ENCODE measurements at regions not wholly inside any gene's neighbourhood (a gene's known extent, or its start where the extent isn't known, plus 50 kb on each side); places are given as distances from the start of the nearest gene placed in this dataset.

GRCh38 chr1:5774019-5774418 is 218.2 kb downstream of the NPHP4 start:
- H3K36me3 Mint-ChIP-seq = no peaks in the 10 kb centered on the region
- H3K9ac ChIP-seq = no peak overlapping the region
- no peak overlapping the region for H3K27ac ChIP-seq
- H3K4me1 Mint-ChIP-seq = peaks cover 51% of the 10 kb centered on the region
- TF ChIP-seq EZH2phosphoT487 (IDR thresholded peaks at IDR 0.05) = no peak
- TF ChIP-seq EZH2 (IDR thresholded peaks at IDR 0.05) = no peak
- no peaks in the 10 kb centered on the region for H3K36me3 ChIP-seq
- H3K4me1 ChIP-seq = peaks cover 24% of the 10 kb centered on the region
- peak overlapping the region; percentile 16 for H3K4me2 ChIP-seq
- peak overlapping the region; percentile 78 for H3K27ac Mint-ChIP-seq
- no peaks in the 10 kb centered on the region for H3K27me3 ChIP-seq
- peaks cover 3% of the 10 kb centered on the region for H3K9me3 Mint-ChIP-seq
- H3K4me3 Mint-ChIP-seq = no peak overlapping the region
- H3K9me3 ChIP-seq (ENCODE audit: low read depth) = no peaks in the 10 kb centered on the region
- H3K79me2 ChIP-seq (ENCODE audit: low read depth) = no peaks in the 10 kb centered on the region
- H3F3A ChIP-seq (ENCODE audit: low read depth) = peaks cover 12% of the 10 kb centered on the region
- H4K20me1 ChIP-seq (ENCODE audit: low read depth) = peaks cover 5% of the 10 kb centered on the region
- H3K4me3 ChIP-seq = no peak overlapping the region
- H3K27me3 Mint-ChIP-seq (ENCODE audit: insufficient read depth, low read depth) = peaks cover 9% of the 10 kb centered on the region
- H2AFZ ChIP-seq (replicated peaks) = no peak overlapping the region
- DNase-seq (ENCODE audit: low spot score) = no peak

- H3F3A ChIP-seq (ENCODE audit: low read depth) = peaks cover 12% of the 10 kb centered on the region
- no peak for DNase-seq (ENCODE audit: low spot score)
- H3K27ac ChIP-seq = no peak overlapping the region
- H3K4me1 ChIP-seq = peaks cover 24% of the 10 kb centered on the region
- peak overlapping the region; percentile 72 for H3K4me2 ChIP-seq
- peaks cover 20% of the 10 kb centered on the region for H3K27me3 ChIP-seq
- peaks cover 5% of the 10 kb centered on the region for H4K20me1 ChIP-seq (ENCODE audit: low read depth)
- Mint-ChIP-seq H3K4me1 (peaks cover 68% of the 10 kb centered on the region), H3K36me3 (no peaks in the 10 kb centered on the region), H3K9me3 (no peaks in the 10 kb centered on the region), H3K27me3 (ENCODE audit: insufficient read depth, low read depth) (peaks cover 14% of the 10 kb centered on the region), H3K4me3 (peak overlapping the region; percentile 59), H3K27ac (no peak overlapping the region)
- H3K36me3 ChIP-seq = no peaks in the 10 kb centered on the region
- no peaks in the 10 kb centered on the region for H3K9me3 ChIP-seq (ENCODE audit: low read depth)
- no peak overlapping the region for H2AFZ ChIP-seq (replicated peaks)
- peak overlapping the region; percentile 27 for H3K4me3 ChIP-seq
- H3K9ac ChIP-seq = no peak overlapping the region
- TF ChIP-seq EZH2phosphoT487 (IDR thresholded peaks at IDR 0.05) (no peak), EZH2 (IDR thresholded peaks at IDR 0.05) (no peak), CTCF (IDR thresholded peaks at IDR 0.05) (no peak)
- no peaks in the 10 kb centered on the region for H3K79me2 ChIP-seq (ENCODE audit: low read depth)
Measured at GRCh38 chr1:5771788-5772187, 220.4 kb downstream of the NPHP4 start.

GRCh38 chr1:5770981-5771765 is 221.1 kb downstream of the NPHP4 start:
- Histone ChIP-seq H3K27ac (peak overlapping the region; percentile 8), H3K9me3 (ENCODE audit: low read depth) (no peaks in the 10 kb centered on the region), H2AFZ (replicated peaks) (no peak overlapping the region), H3K4me3 (peak overlapping the region; percentile 27), H3K27me3 (peaks cover 26% of the 10 kb centered on the region), H3K36me3 (no peaks in the 10 kb centered on the region), H4K20me1 (ENCODE audit: low read depth) (peaks cover 5% of the 10 kb centered on the region), H3F3A (ENCODE audit: low read depth) (peaks cover 12% of the 10 kb centered on the region), H3K9ac (no peak overlapping the region), H3K79me2 (ENCODE audit: low read depth) (no peaks in the 10 kb centered on the region), H3K4me1 (peaks cover 24% of the 10 kb centered on the region), H3K4me2 (peak overlapping the region; percentile 72)
- peak overlapping the region; percentile 70 for H3K4me3 Mint-ChIP-seq
- no peaks in the 10 kb centered on the region for H3K9me3 Mint-ChIP-seq
- H3K36me3 Mint-ChIP-seq = no peaks in the 10 kb centered on the region
- TF ChIP-seq CTCF (IDR thresholded peaks at IDR 0.05) (no peak), EZH2 (IDR thresholded peaks at IDR 0.05) (no peak), EZH2phosphoT487 (IDR thresholded peaks at IDR 0.05) (no peak)
- H3K27me3 Mint-ChIP-seq (ENCODE audit: insufficient read depth, low read depth) = peaks cover 14% of the 10 kb centered on the region
- H3K27ac Mint-ChIP-seq = peak overlapping the region; percentile 92
- H3K4me1 Mint-ChIP-seq = peaks cover 68% of the 10 kb centered on the region
- peak; percentile 88 for DNase-seq (ENCODE audit: low spot score)

- Mint-ChIP-seq H3K4me1 (peaks cover 72% of the 10 kb centered on the region), H3K9me3 (no peaks in the 10 kb centered on the region), H3K27ac (no peak overlapping the region), H3K27me3 (ENCODE audit: insufficient read depth, low read depth) (peaks cover 20% of the 10 kb centered on the region), H3K4me3 (no peak overlapping the region), H3K36me3 (no peaks in the 10 kb centered on the region)
- DNase-seq (ENCODE audit: low spot score) = no peak
- H4K20me1 ChIP-seq (ENCODE audit: low read depth) = peaks cover 5% of the 10 kb centered on the region
- peaks cover 35% of the 10 kb centered on the region for H3K27me3 ChIP-seq
- no peaks in the 10 kb centered on the region for H3K36me3 ChIP-seq
- TF ChIP-seq EZH2 (IDR thresholded peaks at IDR 0.05) = no peak
- no peak for TF ChIP-seq CTCF (IDR thresholded peaks at IDR 0.05)
- no peak for TF ChIP-seq EZH2phosphoT487 (IDR thresholded peaks at IDR 0.05)
- peaks cover 12% of the 10 kb centered on the region for H3F3A ChIP-seq (ENCODE audit: low read depth)
- H3K9me3 ChIP-seq (ENCODE audit: low read depth) = no peaks in the 10 kb centered on the region
- no peak overlapping the region for H3K9ac ChIP-seq
- H3K4me1 ChIP-seq = peaks cover 22% of the 10 kb centered on the region
- no peak overlapping the region for H3K4me3 ChIP-seq
- H3K79me2 ChIP-seq (ENCODE audit: low read depth) = no peaks in the 10 kb centered on the region
- no peak overlapping the region for H2AFZ ChIP-seq (replicated peaks)
- no peak overlapping the region for H3K27ac ChIP-seq
- H3K4me2 ChIP-seq = no peak overlapping the region
Measured at GRCh38 chr1:5769760-5770159, 222.5 kb downstream of the NPHP4 start.

Data from neural progenitor cell (in vitro differentiated cells).